ENCODE measurements at regions not wholly inside any gene's neighbourhood (a gene's known extent, or its start where the extent isn't known, plus 50 kb on each side); places are given as distances from the start of the nearest gene placed in this dataset.
"Not testable (repeated sequence)": the region's sequence is repeated elsewhere in the genome, so short reads cannot be mapped to it uniquely, and the experiment has no call there.

DNA sequence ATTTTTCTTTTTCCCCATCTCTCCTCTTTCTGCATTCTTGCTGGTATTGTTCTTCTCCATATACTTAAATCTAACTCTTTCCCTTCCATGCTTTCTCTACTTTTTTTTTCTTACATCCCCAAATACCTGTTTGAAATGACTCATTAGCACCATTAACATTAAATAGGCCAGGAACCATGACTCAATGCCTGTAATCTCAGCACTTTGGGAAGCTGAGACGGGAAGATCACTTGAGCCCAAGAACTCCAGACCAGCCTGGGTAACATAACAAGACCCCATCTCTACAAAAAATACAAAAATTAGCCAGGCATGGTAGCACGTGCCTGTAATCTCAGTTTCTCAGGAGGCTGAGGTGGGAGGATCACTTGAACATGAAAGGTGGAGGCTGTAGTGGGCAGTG, 1026.8 kb downstream of the GATA3 start:
- DNase-seq, result no peak

- DNase-seq, result no peak
Observed at GRCh38 chr10:9081961-9082360, 1027.5 kb downstream of the GATA3 start.

DNA sequence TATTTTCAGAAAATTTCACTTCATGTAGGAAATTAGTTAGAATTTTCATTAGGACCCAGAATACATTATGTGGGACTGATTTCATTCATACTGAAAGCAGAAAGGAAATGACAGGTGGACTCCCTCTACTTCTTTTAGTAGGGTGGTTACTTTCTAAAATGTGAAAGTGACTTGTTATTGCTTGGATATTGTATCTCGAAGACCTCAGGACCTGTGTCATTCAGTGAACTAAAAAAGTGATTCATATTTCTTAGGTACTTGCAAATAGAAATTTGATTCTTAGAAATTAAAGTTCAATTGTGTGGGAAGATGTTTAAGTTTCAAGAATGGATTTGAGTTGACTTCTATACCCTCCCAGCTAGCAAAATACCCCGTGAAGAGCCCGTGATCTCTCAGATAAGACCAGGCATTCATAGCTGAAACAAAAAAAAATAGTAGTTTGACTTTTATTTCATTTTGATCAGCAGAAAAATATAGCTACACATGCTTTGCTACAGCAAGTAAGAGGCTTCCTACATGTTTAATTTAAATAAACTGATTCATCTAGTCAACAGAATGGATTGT, 1037.1 kb downstream of the GATA3 start:
- no peak for DNase-seq

DNA sequence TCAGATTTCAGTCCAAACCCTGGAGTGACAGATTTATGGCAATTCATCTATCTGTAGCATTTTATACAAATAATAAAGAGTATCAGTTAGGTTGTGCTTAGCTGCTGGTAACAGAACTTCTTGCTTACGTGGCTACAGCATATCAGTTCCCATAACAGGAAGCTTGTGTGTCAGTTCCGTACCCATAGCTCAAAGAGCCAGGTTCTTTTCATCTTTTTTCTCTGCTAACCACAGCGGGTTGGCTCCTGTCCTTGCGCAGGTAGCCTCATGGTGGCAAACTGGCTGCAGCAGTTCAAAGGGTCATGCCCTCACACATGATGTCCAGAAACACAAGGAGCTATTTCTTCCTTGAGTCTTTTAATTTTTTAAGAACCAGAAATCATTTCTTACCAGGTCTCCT, 1041.8 kb downstream of the GATA3 start:
- no peak for DNase-seq

- DNase-seq, result no peak
Observed at GRCh38 chr10:9097206-9097990, 1042.9 kb downstream of the GATA3 start.

GRCh38 chr10:9097991-9098306, 1043.5 kb downstream of the GATA3 start:
- no peak for DNase-seq

- DNase-seq, result no peak
Observed at GRCh38 chr10:9102026-9102425, 1047.5 kb downstream of the GATA3 start.

DNA sequence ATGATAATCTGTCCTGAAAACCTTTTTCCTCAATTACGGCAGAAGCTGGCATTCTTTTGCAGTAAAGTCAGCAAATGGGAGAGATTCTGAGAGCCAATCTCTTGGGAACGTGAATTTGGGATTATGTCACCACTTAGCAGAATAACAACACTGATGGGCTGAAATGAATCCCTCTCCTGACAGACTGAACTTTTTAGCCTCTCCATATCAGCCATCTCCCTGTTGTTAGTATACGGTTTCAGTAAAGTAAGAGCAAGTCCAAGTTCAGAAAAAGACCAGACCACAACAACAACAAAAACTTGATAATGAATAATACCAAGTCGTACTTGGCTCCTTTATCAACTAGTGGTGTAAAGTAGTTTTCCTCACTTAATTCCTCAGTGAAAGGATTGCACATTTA, 1048.8 kb downstream of the GATA3 start:
- no peak for DNase-seq

- no peak for DNase-seq
Observed at GRCh38 chr10:9111976-9112375, 1057.5 kb downstream of the GATA3 start.

DNA sequence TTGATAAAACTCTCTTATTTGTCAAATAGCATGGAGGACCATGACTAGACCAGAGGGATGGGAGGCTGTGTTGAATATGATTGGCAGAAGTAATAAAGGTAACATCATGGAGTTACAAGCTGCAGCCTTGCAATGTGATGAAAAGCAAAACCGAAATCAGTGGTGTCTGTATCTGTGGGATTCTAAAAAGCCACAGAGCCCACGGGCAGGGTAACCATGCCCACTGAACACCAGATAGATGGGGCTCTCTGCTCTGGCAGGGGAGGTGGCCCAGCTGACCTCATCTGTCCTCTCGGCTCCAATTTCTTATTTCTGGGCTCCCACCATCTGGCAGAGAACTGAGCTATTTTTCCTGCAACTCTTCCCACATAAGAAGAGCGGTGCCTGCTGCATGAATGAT, 1072.2 kb downstream of the GATA3 start:
- no peak for DNase-seq

DNA sequence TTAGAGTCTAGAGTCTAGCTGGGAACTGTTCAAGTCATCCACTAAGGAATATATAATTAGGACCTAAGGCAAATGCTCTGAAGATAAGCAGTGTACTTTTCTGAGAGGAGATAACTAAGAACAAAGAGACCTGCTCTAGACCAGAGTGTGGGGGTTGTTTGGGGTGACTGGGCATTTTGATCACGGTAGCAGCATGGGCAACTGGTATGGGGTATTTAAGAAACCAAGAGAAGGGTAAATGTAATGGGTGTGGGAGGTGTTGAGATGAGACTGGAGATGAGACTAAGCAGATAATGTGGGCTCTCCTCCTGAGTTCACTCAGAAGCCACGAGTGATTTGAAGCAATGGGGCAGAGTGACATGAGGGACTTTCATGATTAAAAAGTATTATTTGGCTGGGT, 1082.9 kb downstream of the GATA3 start:
- no peak for DNase-seq

GRCh38 chr10:9138829-9139228, 1084.3 kb downstream of the GATA3 start:
- DNase-seq, result not testable (repeated sequence)

GRCh38 chr10:9140373-9140772, 1085.9 kb downstream of the GATA3 start:
- DNase-seq, result no peak

- no peak for DNase-seq
Observed at GRCh38 chr10:9147475-9147874, 1093.0 kb downstream of the GATA3 start.

- DNase-seq, result no peak
Observed at GRCh38 chr10:9149134-9149533, 1094.6 kb downstream of the GATA3 start.

- DNase-seq, result not testable (repeated sequence)
Observed at GRCh38 chr10:9153057-9153456, 1098.6 kb downstream of the GATA3 start.

DNA sequence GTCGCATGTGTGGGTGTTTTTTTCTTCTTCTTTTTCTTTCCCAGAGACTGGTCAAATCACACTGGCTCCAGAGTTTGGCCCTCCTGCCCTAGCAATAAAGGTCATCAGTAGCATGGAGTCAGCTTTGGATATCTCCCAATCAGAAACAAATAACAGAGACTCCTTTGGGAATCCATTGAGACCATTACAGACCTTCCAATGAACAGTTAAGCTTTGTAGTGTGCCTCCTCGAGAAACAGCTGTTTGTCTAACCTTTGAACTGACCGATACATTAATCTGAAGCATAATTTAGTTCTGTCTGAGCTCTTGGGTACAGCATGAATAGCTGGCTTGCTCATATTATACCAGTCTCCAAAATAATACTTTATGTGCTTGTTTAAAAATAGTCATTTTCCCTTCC, 1103.2 kb downstream of the GATA3 start:
- DNase-seq, result no peak

DNA sequence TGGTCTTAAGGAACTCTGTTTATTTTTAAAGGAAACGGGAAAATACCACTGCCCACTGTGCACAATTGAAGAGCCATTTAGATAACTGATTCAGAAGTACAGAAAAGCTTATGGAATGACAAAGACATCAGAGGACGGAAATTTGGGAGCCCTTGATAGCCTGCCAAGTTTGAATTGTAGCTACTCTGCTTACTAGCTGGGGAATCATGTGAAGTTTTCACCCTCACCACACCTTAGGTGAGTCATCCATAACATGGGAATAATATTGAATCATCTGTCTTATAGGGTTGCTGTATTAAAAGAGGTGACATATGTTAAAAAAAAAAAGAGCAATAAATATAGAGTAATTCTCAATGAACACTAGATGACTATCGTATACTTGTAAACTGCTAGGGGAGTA, 1104.2 kb downstream of the GATA3 start:
- no peak for DNase-seq

DNA sequence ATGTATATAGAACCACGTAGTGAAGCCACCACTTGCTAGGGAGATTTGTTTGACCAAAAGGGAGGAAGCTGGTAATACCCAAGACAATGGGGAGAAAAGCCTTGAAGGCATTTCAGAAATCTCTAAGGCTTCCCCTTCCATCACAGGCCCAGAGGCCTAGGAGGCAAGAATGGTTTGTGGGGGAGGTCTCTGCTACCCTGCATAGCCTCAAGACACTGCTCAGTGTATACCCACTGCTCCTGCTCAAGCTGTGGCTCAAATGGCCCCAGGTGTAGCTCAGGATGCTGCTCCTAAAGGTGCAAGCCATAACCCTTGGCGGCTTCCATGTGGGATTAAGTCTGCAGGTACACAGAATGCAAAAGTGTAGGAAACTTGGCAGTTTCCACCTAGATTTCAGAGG, 1105.8 kb downstream of the GATA3 start:
- no peak for DNase-seq

DNA sequence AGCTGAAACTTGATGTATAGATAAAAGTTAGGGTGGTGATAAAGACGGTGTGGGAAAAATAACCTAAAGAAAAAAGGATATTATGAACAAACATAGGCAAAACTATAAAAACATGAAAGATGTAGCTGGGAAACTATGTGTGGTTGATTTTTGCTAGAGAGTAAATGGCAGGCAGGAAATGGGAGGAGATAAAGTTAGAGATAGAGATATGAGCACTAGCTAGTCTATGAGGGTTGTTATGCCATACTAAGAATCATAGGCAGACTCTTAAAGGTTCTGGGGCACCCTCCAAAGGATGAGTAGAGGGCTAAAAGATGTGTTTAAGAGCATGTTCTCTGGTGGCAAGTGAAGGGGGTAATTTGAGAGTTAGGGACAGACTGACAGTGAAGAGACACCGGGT, 1109.2 kb downstream of the GATA3 start:
- DNase-seq, result no peak

DNA sequence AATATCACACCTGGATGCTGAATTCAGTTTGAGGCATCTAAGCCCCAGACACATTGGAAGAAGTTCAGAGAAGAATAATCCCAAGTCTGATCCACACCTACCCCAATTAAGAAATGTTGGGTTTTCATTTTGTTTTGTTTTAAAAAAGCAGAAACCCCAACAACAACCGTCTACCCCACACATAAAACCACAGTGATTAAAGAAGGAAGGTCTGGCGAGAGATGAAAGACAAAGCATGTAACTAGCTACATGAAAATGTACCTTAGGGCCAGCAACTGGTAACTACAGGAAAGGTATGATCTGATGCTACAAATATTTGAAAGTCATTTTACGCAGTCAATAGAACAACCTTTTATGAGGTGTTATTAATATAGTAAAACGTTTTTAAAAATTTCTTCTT, 1112.3 kb downstream of the GATA3 start:
- no peak for DNase-seq

GRCh38 chr10:9172276-9172675, 1117.8 kb downstream of the GATA3 start:
- no peak for DNase-seq

- DNase-seq, result no peak
Observed at GRCh38 chr10:9175200-9175599, 1120.7 kb downstream of the GATA3 start.

- not testable (repeated sequence) for DNase-seq
Observed at GRCh38 chr10:9183197-9183880, 1128.9 kb downstream of the GATA3 start.

Measured in NCI-H774 (cell line).